Body of pancreas (tissue), 4 donors: ENCODE measurements at regions not wholly inside any gene's neighbourhood (a gene's known extent, or its start where the extent isn't known, plus 50 kb on each side); places are given as distances from the start of the nearest gene placed in this dataset.

Experiments
- POLR2A ChIP-seq, 3 donors: fragments of 450-650 bp; IDR thresholded peaks; one replicate each; pipeline ENCODE4 v1.6.1; 2016; ENCODE audit warnings: antibody characterized with exemption in 3 of 3, mild to moderate bottlenecking in 2 of 3
- TF ChIP-seq, protein P1 (sequence below), 7 experiments: fragments of 450-650 bp in 4 of 7; fragments of 200-600 bp in 3 of 7; sonication (generic) in 3 of 7; IDR thresholded peaks; one replicate each; pipeline ENCODE4 v1.5.1; 2016 to 2019; ENCODE audit warnings: antibody characterized with exemption in 7 of 7

DNA sequence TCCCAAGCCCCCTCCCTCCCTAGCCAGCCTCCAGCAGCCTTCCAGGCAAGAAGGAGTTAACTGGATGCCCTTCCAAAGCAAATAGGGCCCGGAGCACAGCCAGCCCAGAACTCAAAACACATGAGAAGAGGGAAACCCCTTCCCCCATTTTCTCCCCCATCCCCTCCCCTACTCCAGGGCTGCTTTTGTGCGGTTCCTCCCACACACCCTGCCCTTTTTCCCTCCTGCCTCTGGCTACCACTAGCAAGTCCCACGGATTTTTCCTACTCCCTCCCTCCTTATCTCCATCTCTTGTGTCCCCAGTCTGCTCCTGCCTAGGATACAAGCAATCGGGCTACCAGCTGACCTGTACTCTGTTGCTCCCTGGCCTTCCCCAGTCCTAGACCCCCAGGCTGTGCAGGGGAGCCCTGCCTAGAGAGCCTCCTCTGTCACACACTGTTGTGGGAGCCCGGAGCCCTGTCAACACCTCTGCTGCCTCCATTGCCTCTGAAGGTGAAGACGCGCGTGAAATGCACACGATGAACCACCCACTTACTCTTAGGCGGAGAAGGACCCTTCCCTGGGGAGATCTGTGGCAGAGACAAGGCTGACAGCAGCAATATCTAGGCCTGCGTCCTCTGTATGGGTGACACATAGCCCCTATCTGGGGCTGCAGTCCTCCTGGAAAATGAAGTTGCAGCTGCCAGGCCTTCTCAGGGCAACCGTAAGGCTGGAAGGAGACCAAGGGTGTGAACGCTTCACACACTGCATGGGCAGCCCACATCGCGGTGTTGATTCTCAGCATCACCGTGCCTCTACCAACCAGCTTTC is 282.8 kb downstream of the MN1 start:
- TF ChIP-seq, protein P1, sequence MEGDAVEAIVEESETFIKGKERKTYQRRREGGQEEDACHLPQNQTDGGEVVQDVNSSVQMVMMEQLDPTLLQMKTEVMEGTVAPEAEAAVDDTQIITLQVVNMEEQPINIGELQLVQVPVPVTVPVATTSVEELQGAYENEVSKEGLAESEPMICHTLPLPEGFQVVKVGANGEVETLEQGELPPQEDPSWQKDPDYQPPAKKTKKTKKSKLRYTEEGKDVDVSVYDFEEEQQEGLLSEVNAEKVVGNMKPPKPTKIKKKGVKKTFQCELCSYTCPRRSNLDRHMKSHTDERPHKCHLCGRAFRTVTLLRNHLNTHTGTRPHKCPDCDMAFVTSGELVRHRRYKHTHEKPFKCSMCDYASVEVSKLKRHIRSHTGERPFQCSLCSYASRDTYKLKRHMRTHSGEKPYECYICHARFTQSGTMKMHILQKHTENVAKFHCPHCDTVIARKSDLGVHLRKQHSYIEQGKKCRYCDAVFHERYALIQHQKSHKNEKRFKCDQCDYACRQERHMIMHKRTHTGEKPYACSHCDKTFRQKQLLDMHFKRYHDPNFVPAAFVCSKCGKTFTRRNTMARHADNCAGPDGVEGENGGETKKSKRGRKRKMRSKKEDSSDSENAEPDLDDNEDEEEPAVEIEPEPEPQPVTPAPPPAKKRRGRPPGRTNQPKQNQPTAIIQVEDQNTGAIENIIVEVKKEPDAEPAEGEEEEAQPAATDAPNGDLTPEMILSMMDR (IDR thresholded peaks at IDR 0.05), result no peak
- no peak for TF ChIP-seq POLR2A (IDR thresholded peaks at IDR 0.05)
